ENCODE measurements at regions not wholly inside any gene's neighbourhood (a gene's known extent, or its start where the extent isn't known, plus 50 kb on each side); places are given as distances from the start of the nearest gene placed in this dataset.
A peak's percentile ranks its signal among the peaks of the same experiment; 100 is the strongest.

DNA sequence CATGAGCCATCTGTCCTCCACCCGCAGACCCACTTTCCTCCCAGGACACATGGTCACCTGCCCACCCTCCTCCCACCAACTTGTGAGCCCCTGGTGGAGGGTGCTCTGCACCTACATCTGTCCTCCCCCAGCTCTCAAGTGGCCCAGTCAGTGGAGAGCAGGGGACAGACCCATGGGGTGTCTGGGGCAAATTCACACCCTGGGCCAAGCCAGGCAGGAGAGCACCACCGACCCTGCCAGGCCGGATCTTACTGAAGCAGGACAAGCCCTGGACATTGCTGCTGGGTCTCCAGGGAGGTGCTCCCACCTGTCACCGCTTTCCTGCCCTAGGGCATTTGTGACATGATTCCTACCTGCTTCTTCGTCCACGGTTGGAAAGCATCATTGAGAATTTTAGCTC is 221.6 kb downstream of the TUBA3C start:
- no peak for ATAC-seq
- peaks cover 0 to 7% of the 10 kb centered on the region in 2 donors for H3K4me1 Mint-ChIP-seq (ENCODE audit: low read depth in 2 of 2)
- H3K36me3 Mint-ChIP-seq, result peaks cover 9% of the 10 kb centered on the region

DNA sequence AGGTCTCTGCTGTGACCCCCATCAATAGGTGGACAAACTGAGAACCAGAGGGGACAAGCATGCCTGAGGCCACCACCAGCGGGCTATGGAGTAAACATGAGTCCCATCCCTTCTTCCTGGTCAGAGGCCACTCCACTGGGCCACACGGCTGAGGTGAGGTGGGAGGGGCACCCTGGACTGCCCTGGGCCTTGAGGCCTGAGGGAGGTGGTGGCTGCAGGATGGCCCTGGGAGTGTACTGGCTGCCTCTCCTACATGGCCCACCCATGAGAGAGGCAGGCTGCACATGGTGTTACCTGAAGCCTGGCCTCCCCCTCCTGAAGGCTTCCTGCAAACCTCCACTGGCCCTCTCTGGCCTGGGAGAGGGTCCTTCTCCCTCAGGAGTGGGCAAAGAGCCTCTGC is 222.4 kb downstream of the TUBA3C start:
- H3K4me3 Mint-ChIP-seq, result no peak overlapping the region
- DNase-seq (ENCODE audit: low spot score) (no peak), ATAC-seq (no peak)
- no peak overlapping the region for H3K27ac Mint-ChIP-seq
- H3K9me3 Mint-ChIP-seq, result peaks cover 16% of the 10 kb centered on the region
- H3K27me3 Mint-ChIP-seq, result no peaks in the 10 kb centered on the region
- H3K4me1 Mint-ChIP-seq (ENCODE audit: low read depth in 2 of 2), result peaks cover 0 to 7% of the 10 kb centered on the region in 2 donors
- H3K36me3 Mint-ChIP-seq, result peaks cover 9% of the 10 kb centered on the region

More for the DNA sequence above, 221.6 kb downstream of the TUBA3C start:
- Mint-ChIP-seq H3K4me3 (no peak overlapping the region), H3K27ac (no peak overlapping the region), H3K27me3 (no peaks in the 10 kb centered on the region), H3K9me3 (peaks cover 16% of the 10 kb centered on the region)
- DNase-seq (ENCODE audit: low spot score), result no peak

DNA sequence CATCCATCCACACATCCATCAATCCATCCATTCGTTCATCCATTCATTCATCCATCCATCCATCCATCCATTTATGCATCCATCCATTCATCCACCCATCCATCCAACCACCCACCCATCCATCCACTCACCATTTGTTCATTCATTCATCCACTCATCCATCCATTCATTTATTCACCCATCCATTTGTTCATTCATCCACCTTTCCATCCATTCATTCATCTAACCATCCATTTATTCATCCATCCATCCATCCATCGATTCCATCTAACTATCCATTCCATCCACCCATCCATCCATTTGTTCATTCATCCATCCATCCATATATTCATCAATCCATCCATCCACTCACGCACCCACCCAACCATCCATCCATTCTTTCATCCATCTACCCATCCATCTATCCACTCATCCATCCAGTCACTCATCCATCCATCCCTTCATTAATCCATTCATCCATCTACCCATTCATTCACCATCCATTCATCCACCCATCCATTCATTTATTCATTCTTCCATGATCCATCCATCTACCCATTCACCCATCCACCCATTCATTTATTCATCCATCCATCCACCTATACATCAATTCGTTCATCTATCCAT is 225.0 kb downstream of the TUBA3C start:
- H3K36me3 Mint-ChIP-seq, result peaks cover 9% of the 10 kb centered on the region
- H3K9me3 Mint-ChIP-seq, result peaks cover 16% of the 10 kb centered on the region
- peaks cover 0 to 7% of the 10 kb centered on the region in 2 donors for H3K4me1 Mint-ChIP-seq (ENCODE audit: low read depth in 2 of 2)
- DNase-seq (ENCODE audit: low spot score) (no peak), ATAC-seq (no peak)
- H3K4me3 Mint-ChIP-seq, result no peak overlapping the region
- no peak overlapping the region for H3K27ac Mint-ChIP-seq
- no peaks in the 10 kb centered on the region for H3K27me3 Mint-ChIP-seq

DNA sequence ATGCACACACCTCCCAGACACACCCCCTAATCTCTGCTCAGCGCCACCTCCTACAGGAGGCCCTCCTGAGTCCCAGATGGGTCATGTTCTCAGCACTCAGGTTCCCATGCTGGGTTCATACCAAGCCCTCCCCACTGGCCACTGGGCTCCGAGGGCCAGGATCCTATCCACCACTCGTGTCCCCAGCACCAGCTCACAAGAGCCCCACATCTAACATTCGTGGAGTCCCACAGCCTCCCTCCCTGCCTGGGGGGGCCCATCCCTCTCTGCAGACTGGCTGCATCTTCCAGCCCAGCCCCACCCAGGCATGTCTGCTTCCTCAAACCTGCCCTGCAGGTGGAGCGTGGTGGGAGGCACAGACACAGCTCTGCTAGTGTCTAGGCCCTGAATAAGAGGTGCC is 227.4 kb downstream of the TUBA3C start:
- no peak for DNase-seq (ENCODE audit: low spot score)
- peaks cover 0 to 7% of the 10 kb centered on the region in 2 donors for H3K4me1 Mint-ChIP-seq (ENCODE audit: low read depth in 2 of 2)
- peaks cover 9% of the 10 kb centered on the region for H3K36me3 Mint-ChIP-seq
- no peak overlapping the region for H3K4me3 Mint-ChIP-seq
- no peaks in the 10 kb centered on the region for H3K27me3 Mint-ChIP-seq
- H3K27ac Mint-ChIP-seq, result no peak overlapping the region
- ATAC-seq, result no peak
- peaks cover 16% of the 10 kb centered on the region for H3K9me3 Mint-ChIP-seq

DNA sequence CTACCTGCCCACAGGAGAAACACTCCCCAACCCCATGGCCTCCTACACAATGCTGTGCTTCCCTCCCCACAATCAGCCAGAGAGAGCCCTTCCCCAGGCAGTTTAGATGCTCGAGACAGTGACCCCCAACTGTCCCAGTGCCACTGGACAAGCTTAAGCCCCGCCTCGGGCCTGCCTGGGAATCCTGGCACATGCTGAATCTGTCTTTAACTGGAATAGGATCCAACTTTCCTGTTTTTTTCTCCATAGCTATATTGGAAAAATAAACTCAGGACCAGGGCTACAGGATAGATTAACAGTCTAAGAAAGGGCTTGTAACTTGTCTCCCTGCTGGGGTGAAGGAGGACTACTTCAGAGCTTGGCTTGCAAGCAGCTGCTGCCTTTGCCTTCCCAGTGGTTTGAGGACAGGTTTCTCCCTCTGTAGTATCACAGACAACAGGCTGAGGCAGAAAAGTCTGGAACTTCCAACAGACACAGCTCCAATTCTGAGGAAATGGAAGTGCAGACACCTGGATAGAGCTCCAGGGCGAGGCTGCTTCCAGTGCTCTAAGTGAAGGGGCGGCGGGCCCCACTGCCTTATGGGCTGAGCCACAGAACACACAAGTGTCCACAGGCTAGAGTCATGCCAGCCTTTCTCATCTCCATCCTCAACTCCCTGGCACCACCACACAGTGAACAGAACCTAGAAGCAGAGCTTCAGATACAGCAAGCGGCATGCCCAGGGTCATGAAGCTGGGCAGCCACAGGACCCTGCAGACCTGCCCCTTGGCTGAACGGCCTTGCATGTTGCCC is 228.3 kb downstream of the TUBA3C start:
- H3K36me3 Mint-ChIP-seq, result peaks cover 9% of the 10 kb centered on the region
- ATAC-seq (no peak), DNase-seq (ENCODE audit: low spot score) (no peak)
- H3K4me1 Mint-ChIP-seq (ENCODE audit: low read depth in 2 of 2), result peaks cover 0 to 7% of the 10 kb centered on the region in 2 donors
- H3K4me3 Mint-ChIP-seq, result no peak overlapping the region
- no peak overlapping the region for H3K27ac Mint-ChIP-seq
- H3K27me3 Mint-ChIP-seq, result no peaks in the 10 kb centered on the region
- H3K9me3 Mint-ChIP-seq, result peaks cover 16% of the 10 kb centered on the region

DNA sequence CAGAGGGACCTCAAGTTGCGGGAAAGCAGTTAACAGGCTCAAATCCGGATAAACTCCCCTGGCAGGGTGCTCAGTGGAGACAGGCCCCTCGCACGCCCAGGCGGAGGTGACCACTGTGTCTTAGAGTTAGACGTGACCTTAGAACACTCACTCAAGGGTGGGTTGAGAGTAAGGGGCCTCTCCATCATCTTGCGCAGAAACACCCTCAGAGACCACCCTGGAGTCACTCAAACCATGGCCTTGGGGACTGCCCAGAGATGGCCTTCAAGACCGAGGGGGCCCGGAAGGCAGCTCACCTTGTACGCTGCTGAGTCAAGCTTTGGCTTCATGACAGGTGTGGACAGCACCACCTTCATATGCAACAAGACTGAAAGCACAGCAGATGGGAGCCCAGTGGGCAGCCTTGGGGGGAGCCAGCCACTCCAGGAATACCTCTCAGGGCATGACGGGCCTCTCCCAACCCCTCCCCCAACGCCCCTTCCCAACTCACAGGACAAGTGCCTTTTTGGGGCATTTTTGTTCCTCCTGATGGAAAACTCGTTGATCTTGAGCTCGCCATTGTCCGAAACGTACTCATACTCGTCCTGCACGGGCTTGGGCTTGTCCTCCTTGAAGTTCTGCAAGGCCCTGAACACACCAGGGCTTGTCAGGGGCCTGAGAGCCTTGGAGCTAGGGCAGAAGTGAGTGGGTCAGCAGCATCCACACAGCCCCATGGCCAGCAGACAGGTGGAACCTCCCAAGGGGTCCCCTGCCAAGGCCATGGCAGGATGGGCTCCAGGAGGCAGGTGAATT is 229.2 kb downstream of the TUBA3C start:
- Mint-ChIP-seq H3K4me1 (ENCODE audit: low read depth in 2 of 2) (peaks cover 0 to 7% of the 10 kb centered on the region in 2 donors), H3K36me3 (peaks cover 9% of the 10 kb centered on the region), H3K9me3 (peaks cover 16% of the 10 kb centered on the region), H3K27me3 (no peaks in the 10 kb centered on the region), H3K4me3 (no peak overlapping the region), H3K27ac (no peak overlapping the region)
- no peak for ATAC-seq
- DNase-seq (ENCODE audit: low spot score), result no peak

DNA sequence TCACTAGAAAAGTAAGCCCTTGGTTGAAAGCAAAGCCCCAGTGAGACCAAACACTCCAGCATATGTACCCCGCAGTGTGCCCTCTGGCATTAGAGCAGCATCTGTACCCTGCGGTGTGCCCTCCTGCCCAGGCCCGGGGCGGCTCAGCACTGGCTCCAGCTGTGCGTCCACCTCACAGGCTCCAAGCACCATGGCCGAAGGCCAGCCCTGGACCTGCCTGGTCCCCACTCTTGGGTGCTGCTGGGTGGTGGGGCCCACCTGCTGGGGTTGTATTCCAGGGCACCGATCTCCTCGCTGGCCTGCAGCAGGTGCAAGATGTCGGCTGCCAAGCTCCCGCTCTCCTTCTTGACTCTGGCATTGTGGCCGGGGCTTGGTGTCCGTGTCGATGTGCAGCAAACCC is 230.2 kb downstream of the TUBA3C start:
- no peak for DNase-seq (ENCODE audit: low spot score)
- Mint-ChIP-seq H3K27me3 (no peaks in the 10 kb centered on the region), H3K4me1 (ENCODE audit: low read depth in 2 of 2) (no peaks in the 10 kb centered on the region), H3K27ac (no peak overlapping the region), H3K9me3 (peaks cover 9% of the 10 kb centered on the region), H3K36me3 (peaks cover 2% of the 10 kb centered on the region), H3K4me3 (no peak overlapping the region)
- ATAC-seq, result no peak

DNA sequence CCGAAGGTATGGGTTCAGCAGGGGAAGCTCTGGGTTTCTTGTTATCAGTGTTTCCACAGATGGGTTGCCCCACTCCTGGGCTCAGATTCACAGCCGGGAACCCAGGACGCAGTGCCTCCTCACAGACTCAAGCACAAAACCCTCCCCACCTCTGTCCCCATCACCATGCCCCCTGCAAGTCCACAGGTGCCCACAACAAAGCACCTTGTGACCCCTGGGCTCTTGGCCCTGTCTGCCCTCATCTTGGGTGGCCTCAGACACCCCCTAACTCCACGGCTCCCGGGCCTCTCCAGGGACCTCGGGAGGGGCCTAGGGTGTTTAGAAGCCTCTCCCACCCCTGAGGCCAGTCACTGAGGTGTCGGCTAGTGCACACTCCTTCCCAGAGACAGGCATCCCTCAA is 231.7 kb downstream of the TUBA3C start:
- no peaks in the 10 kb centered on the region for H3K4me1 Mint-ChIP-seq (ENCODE audit: low read depth in 2 of 2)
- H3K27ac Mint-ChIP-seq, result no peak overlapping the region
- H3K27me3 Mint-ChIP-seq, result no peaks in the 10 kb centered on the region
- H3K9me3 Mint-ChIP-seq, result no peaks in the 10 kb centered on the region
- no peak for DNase-seq (ENCODE audit: low spot score)
- no peaks in the 10 kb centered on the region for H3K36me3 Mint-ChIP-seq
- ATAC-seq, result no peak
- H3K4me3 Mint-ChIP-seq, result no peak overlapping the region

DNA sequence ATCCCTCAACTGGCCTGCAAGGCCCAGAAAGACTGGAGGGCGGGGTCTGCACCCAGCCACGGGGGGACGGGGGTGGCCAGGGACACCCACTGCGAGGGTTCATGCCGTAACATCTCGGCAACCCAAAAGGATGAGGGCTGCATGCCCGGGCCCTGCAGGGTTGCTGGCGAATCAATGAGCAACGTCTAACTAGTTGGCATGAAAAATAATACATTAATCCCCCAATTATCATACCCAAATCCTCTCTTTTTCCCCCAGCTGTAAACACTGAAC is 232.2 kb downstream of the TUBA3C start:
- H3K27me3 Mint-ChIP-seq, result no peaks in the 10 kb centered on the region

DNA sequence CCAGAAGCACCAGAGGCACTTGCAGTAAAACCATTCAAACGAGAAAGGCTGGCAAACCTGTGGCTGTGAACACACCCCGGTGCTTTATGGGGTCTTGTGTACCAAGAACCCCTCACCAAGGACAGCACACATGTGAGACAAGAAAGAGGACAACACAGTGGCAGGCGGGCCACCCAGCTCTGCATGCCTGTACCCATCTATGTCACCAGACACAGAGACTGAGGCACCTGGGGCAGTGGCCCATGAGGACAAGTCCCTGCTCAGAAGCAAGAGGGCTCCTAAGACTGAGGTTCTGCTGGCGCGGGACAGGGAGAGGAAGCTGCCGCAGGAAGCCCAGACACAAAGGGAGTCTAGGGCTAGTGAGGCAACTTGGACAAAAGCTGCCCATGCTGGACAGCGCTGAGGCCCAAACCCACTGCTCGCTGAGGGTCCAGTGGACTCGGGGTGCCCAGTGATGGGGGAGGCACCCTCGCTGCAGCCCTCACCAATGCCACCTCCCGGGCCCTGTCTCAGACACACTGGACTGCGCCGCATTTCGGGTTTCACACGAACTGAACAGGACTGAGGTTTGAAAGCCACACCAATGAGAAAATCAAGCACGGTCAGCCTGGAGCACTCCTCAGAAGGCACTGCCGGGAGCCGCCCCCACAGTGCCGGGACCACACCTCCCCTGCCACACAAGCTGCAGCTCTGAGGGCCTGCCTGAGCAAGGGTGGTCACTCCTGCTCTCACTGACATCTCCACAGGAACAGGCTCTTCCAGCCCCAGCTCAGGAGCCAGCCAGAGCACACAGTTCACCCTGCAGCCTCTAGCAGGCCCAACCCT is 232.7 kb downstream of the TUBA3C start:
- DNase-seq (ENCODE audit: low spot score) (no peak), ATAC-seq (peak in 1 of 2 donors; percentile 4)
- H3K27me3 Mint-ChIP-seq, result no peaks in the 10 kb centered on the region
- no peak overlapping the region for H3K4me3 Mint-ChIP-seq
- no peaks in the 10 kb centered on the region for H3K4me1 Mint-ChIP-seq (ENCODE audit: low read depth in 2 of 2)
- no peaks in the 10 kb centered on the region for H3K9me3 Mint-ChIP-seq
- no peak overlapping the region for H3K27ac Mint-ChIP-seq
- H3K36me3 Mint-ChIP-seq, result no peaks in the 10 kb centered on the region

More for the DNA sequence above, 232.2 kb downstream of the TUBA3C start:
- DNase-seq (ENCODE audit: low spot score), result no peak
- H3K4me1 Mint-ChIP-seq (ENCODE audit: low read depth in 2 of 2), result no peaks in the 10 kb centered on the region
- ATAC-seq, result no peak
- H3K36me3 Mint-ChIP-seq, result no peaks in the 10 kb centered on the region
- no peak overlapping the region for H3K4me3 Mint-ChIP-seq
- no peak overlapping the region for H3K27ac Mint-ChIP-seq
- no peaks in the 10 kb centered on the region for H3K9me3 Mint-ChIP-seq

DNA sequence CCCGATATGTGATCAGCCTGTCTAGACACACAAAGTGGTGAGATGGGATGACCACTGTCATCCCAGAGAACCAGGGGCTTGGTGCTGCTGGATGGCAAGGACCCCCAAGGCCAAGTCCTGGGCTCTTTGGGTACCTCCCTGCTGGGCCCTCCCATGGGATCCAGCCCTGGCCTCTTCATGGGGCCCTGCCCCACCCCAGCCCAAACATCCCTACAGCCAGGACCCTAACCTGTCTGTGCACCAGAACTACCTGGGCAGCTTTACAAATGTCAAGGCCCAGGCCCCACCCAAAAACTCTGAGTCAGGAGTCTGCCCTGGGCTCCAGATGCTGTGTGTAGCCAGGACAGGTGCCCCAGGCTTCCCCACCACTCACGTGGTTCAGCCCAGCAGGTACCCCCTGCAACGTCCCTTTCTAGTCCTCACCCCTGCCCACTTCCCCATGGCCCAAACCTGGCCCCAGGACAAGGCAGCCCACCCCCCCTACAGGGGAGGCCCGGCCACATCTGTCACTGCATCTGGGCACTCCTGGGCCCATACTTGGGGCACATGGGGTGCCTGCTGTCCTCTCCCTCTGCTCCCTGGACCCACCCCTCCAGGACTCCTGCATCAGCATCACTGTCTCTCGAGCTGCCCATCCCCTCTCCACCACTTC is 233.5 kb downstream of the TUBA3C start:
- ATAC-seq, result no peak
- no peak overlapping the region for H3K4me3 Mint-ChIP-seq
- DNase-seq (ENCODE audit: low spot score), result no peak
- H3K36me3 Mint-ChIP-seq, result no peaks in the 10 kb centered on the region
- H3K27me3 Mint-ChIP-seq, result no peaks in the 10 kb centered on the region
- no peaks in the 10 kb centered on the region for H3K9me3 Mint-ChIP-seq
- no peak overlapping the region for H3K27ac Mint-ChIP-seq
- no peaks in the 10 kb centered on the region for H3K4me1 Mint-ChIP-seq (ENCODE audit: low read depth in 2 of 2)

DNA sequence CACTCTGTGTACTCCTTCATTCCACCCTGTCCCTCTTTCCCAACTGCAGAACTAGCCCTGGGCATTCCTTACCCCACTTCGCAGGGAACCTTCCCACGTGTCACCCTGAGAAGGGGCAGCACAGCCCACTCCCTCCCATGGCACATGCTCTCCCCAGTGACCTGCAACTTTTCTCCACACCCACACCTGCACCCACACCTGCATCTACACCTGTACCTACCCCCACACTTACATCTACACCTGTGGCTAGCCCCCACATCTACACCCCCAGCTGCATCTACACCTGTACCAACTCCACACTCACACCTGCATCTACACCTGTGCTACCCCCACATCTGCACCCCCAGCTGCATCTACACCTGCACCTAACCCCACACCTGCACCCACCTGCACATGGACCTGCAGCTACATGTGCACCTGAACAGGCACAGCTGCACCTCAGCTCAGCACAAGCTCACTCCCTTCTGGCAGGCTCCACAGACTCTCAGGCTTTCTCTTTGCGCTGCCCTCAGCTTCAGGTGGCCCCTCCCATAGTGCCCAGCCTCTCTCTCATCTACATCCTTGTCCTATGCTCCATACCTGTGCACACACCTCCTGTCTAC is 234.1 kb downstream of the TUBA3C start:
- no peaks in the 10 kb centered on the region for H3K4me1 Mint-ChIP-seq (ENCODE audit: low read depth in 2 of 2)
- H3K4me3 Mint-ChIP-seq, result no peak overlapping the region
- no peaks in the 10 kb centered on the region for H3K27me3 Mint-ChIP-seq
- H3K36me3 Mint-ChIP-seq, result no peaks in the 10 kb centered on the region
- H3K27ac Mint-ChIP-seq, result no peak overlapping the region
- no peaks in the 10 kb centered on the region for H3K9me3 Mint-ChIP-seq
- ATAC-seq (no peak), DNase-seq (ENCODE audit: low spot score) (no peak)

DNA sequence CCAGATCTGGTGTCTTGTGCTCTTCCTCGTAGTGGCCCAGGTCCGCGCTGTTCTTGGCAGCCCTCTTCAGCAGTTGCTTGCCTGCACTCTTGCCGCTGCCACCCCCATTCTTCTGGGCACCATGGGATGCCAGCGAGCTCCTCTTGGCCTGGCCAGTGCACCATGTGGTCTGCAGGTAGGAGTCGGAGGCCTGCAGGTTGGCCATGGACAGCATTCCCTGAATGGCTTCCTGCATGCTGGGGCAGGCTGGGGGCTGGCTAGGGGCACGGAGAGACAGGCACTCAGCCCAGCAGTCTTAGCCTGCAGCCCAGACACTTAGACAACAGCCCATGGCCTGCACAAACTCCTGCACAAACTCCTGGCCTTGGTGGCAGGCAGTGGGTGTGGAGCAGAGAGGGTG is 234.9 kb downstream of the TUBA3C start:
- no peak for DNase-seq (ENCODE audit: low spot score)
- Mint-ChIP-seq H3K4me1 (ENCODE audit: low read depth in 2 of 2) (no peaks in the 10 kb centered on the region), H3K36me3 (no peaks in the 10 kb centered on the region), H3K27ac (no peak overlapping the region), H3K27me3 (no peaks in the 10 kb centered on the region), H3K4me3 (no peak overlapping the region), H3K9me3 (no peaks in the 10 kb centered on the region)
- ATAC-seq, result no peak
